C4-2B (cell line): ENCODE measurements at regions not wholly inside any gene's neighbourhood (a gene's known extent, or its start where the extent isn't known, plus 50 kb on each side); places are given as distances from the start of the nearest gene placed in this dataset.

ENCODE experiments used
- ZFX ChIP-seq: fragments of 450-650 bp; IDR thresholded peaks from 2 replicates; pipeline ENCODE4 v1.6.1; 2017
- TF ChIP-seq, protein P1 (sequence below): fragments of 450-650 bp; conservative IDR thresholded peaks from 2 replicates; pipeline ENCODE4 v1.5.1; 2017; ENCODE audit warnings: mild to moderate bottlenecking

DNA sequence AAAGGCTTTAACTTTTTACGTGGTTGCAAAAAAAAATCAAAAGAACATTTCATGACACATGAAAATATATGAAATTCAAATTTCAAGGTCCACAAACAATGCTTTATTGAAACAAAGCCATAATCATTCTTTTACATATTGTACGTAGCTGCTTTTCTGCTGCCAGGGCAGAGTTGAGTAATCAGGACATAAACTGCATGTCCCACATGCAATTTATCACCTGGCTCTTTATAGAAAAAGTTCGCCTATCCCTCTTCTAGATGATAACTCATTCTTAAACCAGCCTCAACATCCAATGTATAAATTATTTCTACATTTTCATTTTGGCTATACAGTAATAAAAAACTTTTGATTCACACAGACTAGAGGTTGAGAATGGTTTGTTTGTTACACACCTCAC, 154.9 kb downstream of the AXIN2 start:
- TF ChIP-seq, protein P1, sequence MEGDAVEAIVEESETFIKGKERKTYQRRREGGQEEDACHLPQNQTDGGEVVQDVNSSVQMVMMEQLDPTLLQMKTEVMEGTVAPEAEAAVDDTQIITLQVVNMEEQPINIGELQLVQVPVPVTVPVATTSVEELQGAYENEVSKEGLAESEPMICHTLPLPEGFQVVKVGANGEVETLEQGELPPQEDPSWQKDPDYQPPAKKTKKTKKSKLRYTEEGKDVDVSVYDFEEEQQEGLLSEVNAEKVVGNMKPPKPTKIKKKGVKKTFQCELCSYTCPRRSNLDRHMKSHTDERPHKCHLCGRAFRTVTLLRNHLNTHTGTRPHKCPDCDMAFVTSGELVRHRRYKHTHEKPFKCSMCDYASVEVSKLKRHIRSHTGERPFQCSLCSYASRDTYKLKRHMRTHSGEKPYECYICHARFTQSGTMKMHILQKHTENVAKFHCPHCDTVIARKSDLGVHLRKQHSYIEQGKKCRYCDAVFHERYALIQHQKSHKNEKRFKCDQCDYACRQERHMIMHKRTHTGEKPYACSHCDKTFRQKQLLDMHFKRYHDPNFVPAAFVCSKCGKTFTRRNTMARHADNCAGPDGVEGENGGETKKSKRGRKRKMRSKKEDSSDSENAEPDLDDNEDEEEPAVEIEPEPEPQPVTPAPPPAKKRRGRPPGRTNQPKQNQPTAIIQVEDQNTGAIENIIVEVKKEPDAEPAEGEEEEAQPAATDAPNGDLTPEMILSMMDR, result no peak
- TF ChIP-seq ZFX, result no peak
